MM.1S (cell line): ENCODE measurements at regions not wholly inside any gene's neighbourhood (a gene's known extent, or its start where the extent isn't known, plus 50 kb on each side); places are given as distances from the start of the nearest gene placed in this dataset.

Experiments used
- CTCF ChIP-seq: fragments of 300-600 bp; sonication (generic); IDR thresholded peaks from 2 replicates; pipeline ENCODE4 v1.5.1; 2016; ENCODE audit warnings: antibody characterized with exemption, low read length, mixed read lengths
- EZH2 ChIP-seq: fragments of 300-600 bp; sonication (generic); optimal IDR thresholded peaks from 2 replicates; pipeline ENCODE3; 2017; ENCODE audit warnings: low read depth, mild to moderate bottlenecking, antibody characterized with exemption, low read length, mixed read lengths

DNA sequence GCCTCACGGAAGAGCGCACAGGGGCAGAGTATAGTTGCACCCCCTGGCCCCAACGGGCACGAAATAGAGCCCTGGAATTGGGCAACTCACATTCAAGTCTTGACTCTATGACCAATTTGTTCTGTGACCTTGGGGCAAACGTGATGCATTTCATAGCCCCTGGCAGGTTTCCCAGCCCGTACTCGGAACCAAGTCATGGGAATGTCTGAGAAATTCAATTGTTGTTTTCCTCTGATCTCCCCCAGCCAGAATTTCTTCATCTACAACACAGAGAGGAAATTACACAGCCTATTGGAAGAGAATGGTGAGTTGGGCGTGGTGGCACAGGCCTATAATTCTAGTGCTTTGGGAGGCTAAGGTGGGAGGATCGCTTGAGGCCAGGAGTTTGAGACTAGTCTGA is 322.3 kb upstream of the SULF2 start:
- TF ChIP-seq CTCF (no peak), EZH2 (no peak)
